T-helper 2 cell (primary cell): ENCODE measurements at regions not wholly inside any gene's neighbourhood (a gene's known extent, or its start where the extent isn't known, plus 50 kb on each side); places are given as distances from the start of the nearest gene placed in this dataset.

ENCODE experiments used
- DNase-seq, 5 experiments: peaks; one replicate each; pipeline versions ENCODE4 v3.0.0 to v3.0.0-alpha.2; 2012 to 2022

DNA sequence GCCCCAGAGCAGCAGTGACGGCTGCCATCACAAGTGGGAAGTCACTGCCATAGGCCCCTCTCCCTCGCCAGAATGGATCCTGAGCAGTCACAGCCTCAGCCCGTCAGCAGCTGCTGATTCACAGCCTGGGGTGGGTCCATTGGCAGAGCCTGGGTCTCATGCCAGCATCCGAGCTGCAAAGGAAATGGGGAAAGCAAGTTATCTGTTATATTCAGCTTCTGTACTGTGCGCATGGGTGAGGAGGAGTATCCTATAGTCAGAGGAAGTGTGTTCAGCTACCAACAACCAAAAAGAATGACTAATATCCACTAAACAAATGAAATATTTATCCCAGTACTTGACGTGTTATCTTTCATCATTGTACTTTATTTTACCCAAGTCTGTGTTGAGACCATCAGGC, 119.7 kb downstream of the RCN1 start:
- DNase-seq = no peak

DNA sequence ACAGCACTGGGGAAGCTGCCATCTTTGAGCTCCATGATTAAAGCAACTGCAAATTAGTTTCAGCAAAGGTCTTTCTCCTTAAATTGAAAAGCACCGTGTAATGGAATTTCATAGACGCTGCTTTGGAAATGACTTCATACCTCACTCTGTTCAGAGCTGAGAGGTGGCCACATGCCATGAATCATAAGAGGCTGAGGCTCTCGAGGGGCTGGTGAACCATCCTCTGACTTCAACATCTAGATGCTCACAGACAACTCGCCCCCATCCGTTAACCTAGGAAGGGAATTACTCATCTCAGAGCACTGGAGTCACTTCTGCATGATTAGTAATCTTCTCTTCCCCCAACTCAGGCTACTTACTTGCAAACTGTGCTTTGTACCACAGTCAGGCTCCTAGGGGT, 122.3 kb downstream of the RCN1 start:
- DNase-seq = peak in 1 of 5 experiments; percentile 25

DNA sequence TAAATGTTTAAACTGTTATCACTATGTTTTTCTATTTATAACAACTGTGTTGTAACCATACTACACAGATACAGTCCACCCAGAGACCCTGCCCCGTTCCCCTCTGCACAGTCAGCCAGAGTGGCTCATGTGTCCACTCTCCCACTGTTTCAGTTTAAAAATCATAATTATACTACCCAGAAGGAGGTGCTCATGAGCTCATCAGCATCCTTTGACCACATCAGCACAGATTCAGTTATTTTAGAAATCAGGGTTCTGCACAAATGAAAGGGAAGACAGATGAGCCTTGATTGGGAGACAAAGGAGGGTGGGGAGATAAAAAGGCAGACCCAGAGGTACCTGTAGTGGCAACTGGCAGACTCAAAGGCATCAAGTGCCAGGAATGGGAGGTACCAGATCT, 124.3 kb downstream of the RCN1 start:
- DNase-seq = no peak

DNA sequence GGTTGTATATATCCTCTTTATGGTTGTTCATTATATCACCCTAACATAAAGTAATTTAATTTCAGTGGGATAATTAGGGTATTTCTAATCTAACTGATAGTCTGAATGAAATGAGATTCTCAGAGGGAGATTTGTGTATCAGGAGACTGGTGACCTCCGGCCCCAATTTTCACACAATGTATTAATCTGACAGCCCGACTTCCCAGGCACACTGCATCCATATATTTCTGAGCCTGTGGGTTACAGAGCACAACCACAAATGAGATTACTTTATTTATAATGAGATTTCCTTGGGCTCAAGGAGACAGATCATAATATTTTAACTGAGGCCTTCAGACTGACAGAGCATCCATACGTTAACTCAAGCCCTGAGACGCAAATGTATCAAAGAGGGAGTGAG, 125.9 kb downstream of the RCN1 start:
- no peak for DNase-seq

DNA sequence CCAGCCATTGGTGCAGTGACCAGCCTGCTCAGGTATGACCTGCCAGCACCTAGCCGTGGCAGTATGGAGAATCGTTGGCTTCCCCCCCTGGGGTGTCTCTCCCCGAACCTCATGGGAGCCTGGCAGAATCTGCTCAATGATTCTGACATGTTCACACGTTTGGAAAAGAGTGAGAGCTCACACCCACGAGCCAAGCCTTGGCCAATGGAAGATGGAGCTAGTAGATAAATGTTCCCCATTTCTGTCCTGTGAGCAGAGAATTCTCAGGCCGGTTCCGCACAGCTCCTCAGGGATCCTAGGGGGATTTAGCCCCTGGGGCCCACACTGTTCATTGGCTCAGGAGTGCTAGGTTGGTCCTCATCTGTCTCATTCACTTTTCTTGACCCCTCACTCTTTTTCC, 128.4 kb downstream of the RCN1 start:
- DNase-seq = no peak

DNA sequence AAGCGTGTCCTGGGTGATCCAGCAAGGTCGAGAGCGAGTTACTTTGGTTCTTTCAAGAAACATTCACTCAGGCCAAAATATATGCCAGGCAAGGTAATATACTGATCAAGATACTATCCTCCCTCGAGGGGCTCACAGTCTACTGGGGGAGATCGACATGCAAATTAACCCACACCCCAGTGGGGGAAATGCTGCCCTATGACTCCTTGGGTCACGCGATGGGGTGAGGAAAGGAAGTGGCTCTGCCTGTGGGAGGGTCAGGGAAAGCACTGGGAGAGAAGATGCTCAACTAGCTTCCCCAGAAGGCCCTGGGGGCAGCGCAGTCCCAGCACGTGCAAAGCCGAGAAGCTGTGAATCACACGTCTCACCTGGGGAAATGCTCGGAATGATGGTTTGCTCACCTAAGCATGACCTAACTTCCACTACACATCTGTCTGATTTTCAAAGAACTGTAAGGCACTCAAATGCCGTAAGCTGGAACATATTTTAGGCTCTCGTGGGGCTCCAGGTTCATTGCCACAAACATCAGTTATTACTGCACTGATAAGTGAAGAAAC, 130.7 kb downstream of the RCN1 start:
- no peak for DNase-seq

DNA sequence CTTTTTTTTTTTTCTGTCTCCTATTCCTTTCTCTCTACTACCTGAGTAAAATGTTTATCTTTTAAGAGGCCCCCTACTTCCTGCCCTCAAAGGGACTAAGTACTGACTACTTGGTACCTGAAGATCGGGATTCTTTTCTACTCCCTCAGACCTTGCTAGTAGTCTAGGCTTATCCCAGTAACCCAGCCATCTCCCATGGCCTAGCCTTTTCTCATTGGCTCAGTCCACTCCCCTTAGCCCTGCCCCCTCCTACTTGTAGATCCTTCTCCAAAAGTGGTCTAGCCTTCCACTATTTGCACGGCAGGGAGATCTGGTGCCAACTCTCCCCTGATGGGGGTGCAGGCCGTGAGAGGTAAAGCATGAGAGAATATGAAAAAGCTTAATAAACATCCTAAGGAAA, 133.7 kb downstream of the RCN1 start:
- DNase-seq = no peak

DNA sequence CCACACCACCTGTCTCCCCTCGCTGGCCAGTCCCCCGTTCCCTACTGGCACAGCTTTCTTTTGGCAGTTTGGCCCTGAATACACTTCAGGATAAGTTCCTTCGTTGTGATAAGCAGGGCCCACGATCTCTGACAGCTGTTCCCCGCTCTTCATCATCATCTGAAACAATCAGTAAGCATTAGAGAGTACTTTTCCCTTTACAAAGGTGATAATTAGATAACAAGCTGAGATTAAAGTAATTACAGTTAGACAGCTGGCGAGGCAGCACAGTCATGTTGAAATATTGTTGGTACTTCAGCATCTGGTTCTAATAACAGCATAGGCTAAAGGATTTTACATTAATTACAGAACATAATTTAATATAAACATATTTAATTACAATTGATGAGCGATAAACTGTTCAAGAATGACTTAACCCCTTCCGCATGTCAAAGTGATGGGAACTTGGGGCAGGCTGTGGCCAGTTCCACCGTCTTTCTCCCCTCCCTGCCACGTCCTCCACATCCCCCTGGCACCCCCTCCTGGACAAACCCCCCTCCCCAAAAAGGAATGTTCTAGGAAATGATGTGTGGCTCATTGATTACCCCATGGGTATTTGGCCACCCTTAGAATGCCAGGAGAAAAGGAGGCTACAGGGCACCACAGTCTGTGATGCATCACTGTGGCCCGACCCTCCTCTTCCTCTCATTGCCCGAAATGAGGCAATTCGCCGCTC, 134.9 kb downstream of the RCN1 start:
- DNase-seq = no peak

DNA sequence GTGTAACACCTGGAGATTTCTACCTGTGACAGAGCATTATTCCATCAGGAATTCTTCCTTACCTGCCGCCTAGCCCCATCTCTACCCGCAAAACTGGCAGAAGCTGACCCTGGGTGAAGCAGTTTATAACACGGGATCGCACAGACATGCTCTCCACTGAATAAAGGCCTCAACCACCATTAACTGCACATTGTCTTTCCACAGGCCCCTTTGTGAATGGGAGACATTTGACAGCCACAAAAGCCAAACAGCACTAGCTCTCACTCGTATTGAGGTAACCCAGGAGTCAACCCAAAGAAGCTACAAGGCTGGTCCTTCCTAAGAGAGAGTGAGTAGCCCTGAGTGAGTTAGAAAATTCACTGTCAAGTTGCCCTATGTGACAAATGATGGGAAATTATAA, 135.6 kb downstream of the RCN1 start:
- no peak for DNase-seq

DNA sequence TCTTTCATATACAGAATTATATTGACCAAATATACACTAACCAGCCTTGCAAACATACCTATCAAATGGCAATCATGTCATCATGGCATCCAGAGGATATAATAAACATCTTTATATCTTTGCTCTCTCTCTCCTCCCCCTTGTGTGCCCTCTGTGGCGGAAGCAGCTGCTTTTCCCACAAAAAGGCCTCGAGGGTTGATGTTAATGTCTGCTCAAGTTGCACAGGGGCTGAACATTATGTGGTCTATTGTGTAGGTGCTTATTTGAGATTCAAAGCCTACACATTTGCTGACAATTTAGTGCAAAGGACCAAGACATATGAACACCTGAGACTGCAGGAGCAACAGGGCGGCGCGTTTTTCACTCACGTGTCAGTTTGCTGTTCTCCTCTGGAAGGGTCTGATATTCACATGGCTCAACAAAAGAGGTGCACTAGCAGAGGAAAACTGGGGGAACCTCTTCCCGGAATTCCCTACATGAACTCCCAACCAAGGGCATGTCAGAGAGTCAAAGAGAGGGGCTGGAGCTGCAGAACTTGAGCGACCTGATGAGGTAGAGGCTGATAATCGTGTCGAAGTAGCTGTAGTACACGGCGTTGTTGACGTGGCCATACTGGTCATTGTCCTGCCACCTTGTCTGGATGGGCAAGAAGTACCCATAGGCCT, 138.8 kb downstream of the RCN1 start:
- no peak for DNase-seq

DNA sequence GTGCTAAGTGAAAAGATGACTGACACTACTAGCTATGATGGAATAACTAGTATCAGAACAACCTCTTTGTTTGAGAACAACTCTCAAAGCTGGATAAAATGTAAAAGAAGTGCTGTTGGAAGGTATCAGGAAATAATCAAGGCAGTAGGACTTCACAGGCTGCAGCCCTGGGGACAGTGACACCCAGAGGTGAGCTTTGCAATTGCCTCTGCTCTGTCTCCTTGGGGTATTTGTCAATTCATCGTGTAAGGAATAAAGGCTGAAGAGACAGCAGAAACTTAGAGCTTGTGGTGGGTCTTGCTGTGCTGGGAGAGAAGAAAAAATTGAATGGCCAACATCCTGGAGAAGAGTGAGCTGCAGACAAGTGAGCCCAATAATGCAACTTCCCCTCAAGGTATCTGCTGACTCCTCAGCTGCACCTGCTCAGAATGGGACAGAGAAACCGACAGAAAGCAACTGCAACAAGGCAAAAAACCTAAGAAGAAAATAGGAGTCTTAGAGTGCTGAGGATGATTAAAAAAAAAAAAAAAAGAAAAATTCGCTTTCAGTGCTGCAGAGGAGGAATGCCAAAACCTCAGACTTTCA, 141.1 kb downstream of the RCN1 start:
- DNase-seq = peak in 1 of 5 experiments; percentile 10

DNA sequence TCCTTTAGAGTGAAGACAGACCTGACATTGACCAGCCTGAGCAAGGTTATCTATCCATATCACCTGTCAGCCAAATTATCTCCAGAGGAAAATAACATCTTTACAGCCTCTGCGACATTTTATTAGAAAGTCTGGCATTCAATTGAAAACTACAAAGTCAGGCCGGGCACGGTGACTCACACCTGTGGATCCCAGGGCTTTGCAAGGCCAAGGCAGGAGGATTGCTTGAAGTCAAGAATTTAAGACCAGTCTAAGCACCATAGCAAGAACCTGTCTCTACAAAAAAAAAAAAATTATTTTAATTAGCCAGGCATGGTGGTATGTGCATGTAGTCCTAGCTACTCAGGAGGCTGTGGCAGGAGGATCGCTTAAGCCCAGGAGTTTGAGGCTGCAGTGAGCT, 141.6 kb downstream of the RCN1 start:
- no peak for DNase-seq

DNA sequence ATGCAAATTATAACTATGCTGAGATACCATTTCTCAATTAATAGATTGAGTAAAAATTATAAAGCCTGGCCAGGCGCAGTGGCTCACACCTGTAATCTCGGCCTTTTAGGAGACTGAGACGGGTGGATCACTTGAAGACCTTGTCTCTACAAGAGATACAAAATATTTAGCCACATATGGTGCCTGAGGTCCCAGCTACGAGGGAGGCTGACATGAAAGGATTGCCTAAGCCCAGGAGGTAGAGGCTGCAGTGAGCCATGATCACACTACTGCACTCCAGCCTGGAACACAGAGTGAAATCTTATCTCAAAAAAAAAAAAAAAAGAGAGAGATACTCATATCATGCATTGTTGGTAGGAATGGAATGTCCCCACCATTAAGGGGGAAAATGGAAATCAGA, 142.4 kb downstream of the RCN1 start:
- no peak for DNase-seq

DNA sequence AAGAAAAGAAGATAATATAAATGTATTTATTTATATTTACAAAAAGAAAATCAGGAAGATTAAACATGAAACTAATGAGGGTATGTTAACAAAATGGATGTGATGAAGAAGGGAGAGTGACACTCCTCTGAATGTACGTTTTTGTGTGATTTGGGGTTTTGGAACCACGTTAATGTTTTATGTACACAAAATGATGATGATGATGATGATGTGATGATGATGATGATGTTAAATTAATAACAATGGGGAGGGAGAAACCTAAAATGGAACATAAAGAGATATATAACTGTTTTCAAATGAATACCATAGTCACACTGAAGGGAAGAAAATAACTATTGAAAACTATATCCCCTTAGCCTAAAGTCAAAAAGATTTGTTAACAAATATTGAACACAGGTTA, 143.1 kb downstream of the RCN1 start:
- no peak for DNase-seq

DNA sequence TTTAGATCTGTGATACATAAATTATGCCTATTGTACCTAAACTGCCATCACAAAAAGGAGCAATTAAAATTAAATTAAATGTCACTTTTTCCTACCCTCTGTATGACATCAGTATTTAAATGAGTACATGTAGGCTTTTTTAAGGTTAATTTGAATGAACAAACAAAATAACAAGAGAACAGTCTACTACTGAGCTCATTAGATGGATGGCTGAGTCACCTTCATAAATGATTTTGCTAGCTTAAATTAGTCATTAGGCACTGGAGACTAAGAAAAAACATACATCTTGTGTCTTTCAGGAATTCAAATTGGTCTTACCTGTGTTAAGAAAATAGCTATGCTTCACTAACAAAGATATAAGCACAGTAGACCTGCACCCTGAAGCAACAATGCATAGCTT, 153.6 kb downstream of the RCN1 start:
- DNase-seq = no peak

DNA sequence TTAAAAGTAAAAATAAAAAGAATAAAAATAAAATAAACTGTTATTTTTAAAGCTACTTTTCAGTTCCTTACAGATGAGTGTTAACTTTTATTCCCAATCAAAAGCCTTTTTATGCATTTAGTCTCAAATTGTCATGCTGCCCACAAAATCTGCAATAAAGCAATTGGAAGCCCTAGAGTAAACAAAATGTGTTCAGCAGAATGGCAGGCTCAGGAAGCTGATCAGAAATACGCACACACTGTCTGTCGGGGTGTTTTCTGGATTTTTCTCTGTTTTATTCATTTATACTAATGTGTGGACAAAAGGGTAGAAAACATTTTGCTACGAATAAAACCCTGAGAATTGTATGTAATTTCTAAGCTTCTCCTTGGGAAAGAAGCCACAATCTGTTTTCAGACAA, 162.8 kb downstream of the RCN1 start:
- DNase-seq = no peak

DNA sequence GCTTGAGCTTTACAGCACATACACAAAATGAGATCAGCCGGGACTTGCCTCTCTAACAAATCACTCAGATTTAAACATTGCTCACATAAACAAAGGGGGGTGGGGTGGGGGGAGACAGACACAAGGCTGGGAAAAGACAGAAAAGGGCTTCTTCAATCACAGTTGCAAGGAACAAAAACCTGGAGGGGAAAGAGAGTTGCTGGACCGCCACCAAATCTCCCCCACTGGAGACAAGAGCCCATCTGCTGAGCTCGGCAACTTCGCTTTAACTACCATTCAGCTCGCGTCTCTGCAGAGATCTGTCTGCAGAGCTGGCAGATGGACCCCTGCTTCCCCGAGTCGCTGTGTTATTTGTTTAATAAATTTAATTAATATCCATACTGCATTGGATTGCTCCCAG, 165.0 kb downstream of the RCN1 start:
- no peak for DNase-seq

DNA sequence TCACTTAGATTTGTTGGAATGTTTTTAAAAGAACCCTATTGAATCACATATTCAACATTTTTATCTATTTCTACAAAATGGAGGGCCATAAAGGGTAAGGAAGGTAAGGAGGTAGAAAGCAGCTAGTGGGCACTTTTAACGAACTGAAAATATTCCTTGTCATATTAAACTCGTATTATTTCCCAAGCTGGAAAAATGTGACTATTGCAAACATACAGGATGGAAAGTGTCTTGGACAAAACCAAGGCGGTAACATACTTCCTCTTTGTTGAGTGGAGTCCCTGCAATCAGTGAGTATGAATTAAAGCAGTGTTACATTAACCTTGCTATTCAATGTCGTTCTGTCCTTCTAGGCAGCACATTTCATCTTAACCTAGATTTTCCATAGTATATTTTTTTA, 165.6 kb downstream of the RCN1 start:
- no peak for DNase-seq

DNA sequence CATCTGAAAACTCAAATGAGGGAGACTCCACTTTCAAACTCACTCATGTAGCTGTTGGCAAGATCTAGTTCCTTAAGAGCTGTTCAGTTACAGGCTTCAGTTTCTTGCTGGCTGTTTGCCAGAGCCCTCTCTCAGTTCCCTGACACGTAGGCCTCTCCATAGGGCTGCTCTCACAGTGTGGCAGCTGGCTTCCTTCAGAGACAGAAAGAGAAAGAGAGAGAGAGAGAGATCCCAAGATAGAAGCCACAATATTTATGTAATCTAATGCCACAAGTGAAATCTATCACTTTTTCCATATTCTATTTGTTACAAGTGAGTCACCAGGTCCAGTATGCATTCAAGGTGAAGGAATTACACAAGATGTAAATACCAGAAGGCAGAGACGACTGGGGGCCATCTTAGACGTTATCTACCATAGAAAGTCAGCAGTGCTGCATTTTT, 168.8 kb downstream of the RCN1 start:
- no peak for DNase-seq

DNA sequence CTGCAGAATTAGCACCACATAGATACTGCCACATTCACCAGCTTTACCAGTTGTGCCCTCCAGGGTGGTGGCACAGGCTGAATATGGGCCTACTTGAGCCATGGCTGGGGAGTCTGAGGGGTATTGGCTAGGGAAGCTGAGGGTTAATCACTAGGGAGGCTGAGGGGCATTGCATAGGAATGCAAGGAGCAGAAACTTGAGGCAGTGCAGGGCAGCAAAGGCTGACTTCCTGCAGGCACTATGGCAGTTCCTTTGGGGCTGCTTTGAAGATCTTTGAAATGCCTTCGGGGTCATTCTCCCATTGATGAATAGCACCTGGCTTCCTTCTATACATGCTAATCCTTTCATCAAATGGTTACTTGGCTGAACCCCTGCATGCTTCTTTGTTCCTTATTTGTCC, 171.5 kb downstream of the RCN1 start:
- no peak for DNase-seq

DNA sequence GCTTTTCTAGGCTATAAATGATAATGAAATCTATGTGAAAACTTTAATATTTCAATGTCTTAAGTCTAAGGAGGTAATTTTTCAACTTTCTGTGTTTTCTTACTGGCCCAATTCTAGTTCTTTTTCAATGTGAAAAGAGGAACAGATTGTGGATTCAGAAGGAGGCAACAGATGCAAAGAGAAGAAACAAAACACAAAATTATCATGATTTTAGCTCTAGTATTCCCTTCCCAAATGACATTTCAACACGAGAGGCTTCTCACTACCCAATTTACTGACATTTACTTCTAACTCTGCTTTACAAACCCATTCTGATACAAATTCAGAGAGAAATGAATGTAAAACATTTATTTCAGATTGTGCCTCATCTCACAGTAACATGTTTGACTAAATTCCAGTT, 169.4 kb downstream of the WT1 start:
- no peak for DNase-seq

DNA sequence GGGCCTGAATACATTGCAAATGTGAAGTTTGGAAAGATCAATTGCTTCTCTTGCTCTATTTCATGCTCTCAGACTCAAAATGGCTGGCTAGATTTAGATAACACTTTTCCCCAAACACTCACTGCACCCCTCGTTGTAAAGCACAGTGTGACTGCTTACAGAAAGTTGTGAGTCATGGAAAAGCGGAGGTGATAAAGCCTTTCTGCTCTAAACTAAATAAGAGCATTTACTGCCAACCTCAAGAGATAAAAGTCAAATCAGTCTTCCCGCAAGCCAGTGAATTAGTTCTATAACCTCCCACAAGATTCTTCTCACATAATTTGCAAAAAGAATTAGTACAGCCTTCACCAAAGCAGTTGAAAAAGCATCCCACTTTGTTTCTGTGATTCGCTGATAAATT, 168.7 kb downstream of the WT1 start:
- DNase-seq = no peak

DNA sequence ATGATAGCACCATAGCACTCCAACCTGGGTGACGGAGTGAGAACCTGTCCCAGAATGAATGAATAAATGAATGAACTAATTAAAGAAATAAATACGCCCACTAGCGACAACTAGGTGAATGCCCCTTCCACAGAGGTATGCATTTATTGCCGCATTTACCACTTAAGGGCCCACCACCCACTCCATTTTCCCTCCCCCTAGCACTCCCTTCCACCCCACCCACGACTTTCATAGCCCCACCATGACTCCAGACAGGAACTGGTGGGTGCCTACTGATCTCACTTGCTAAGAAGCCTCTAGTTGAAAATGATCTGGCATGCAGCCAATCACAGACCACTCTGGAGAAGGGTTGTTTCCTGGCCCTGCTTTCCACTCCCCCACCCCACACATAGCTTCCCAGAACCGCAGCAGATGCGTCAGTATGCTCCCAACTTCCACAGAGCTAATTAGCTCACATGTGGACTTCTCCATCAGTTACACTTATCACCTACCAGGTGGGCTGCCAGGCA, 167.6 kb downstream of the WT1 start:
- DNase-seq = no peak

DNA sequence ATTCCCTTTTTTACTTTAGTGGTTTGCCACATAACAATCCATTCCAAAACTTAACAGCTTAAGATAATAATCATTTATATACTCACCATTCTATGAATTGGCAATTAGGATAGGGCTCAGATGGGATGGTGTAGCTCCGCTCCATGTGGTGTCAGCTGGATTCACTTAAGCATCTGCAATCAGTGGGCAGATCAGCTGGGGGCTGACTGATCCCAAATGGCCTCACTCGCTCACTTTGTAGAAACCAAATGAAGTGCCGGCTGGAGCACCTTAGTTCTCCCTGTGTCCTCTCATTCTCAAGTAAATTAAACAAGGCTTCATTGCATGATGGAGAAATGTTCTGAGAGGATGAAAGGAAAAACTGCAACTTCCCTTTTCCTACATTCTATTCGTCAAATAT, 161.4 kb downstream of the WT1 start:
- DNase-seq = no peak
